GM12864 (cell line): ENCODE measurements at regions not wholly inside any gene's neighbourhood (a gene's known extent, or its start where the extent isn't known, plus 50 kb on each side); places are given as distances from the start of the nearest gene placed in this dataset.

Experiments
- DNase-seq: peaks from one replicate; pipeline ENCODE4 v3.0.0-alpha.2; 2011; ENCODE audit warnings: low read depth
- H3K4me3 ChIP-seq: 2 replicates; pipeline ENCODE4 v1.5.1; 2011; ENCODE audit warnings: mild to moderate bottlenecking, low read depth, low read length, control low read depth
- CTCF ChIP-seq: IDR thresholded peaks from 2 replicates; pipeline ENCODE4 v1.5.1; 2011; ENCODE audit warnings: low read depth, mild to moderate bottlenecking, moderate library complexity, low read length, control low read depth, inconsistent platforms; ENCODE audit errors: missing control alignments

DNA sequence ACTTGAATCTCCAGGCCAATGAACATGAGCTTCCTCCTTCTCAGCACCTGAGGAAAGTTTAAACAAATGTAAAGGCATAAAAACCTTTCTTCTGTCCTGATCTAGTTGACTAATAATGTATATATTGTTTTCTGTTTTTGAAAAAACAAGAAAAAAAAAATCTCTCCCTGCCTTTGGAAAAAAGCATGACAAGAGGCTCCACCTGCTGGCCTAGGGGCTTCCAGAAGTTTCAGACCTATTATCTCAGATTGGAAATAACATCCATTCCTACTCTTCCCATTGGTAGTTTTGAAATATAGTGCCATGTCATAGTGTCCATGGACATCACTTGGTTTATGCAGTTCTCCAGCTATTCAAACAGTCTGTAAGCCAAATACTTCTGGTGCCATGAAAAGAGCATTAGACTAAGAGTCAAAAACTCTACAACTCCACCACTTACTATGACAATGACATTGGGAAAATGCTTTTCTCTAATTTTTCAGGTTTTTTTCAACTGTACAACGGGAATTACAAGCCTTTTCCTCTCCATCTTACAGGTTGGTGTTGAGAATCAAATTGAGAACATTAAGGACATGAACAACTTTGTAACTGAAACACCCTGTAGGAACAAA, 409.6 kb upstream of the MPDZ start:
- DNase-seq = no peak
- no peak for TF ChIP-seq CTCF
- no peak overlapping the region for H3K4me3 ChIP-seq

- no peak for TF ChIP-seq CTCF
- no peak overlapping the region for H3K4me3 ChIP-seq
- DNase-seq = no peak
Measured at GRCh38 chr9:13688223-13688989, 408.9 kb upstream of the MPDZ start.

DNA sequence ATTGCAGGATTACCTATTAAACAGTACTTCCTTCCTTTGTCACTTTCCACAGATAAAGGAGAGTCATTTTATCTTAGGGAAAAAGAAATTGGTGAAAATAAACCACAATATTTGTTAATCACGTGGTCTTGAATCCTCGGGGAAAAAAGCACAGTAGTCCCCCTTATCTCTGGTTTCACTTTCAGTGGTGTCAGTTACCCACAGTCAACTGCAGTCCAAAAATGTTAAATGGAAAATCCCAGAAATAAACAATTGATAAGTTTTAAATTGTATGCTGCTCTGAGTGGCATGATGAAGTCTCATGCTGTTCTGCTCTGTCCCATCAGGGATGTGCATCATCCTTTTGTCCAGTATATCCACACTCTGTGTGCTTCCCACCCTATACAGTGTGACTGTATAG, 405.2 kb upstream of the MPDZ start:
- no peak overlapping the region for H3K4me3 ChIP-seq
- TF ChIP-seq CTCF = no peak
- DNase-seq = no peak

- no peak overlapping the region for H3K4me3 ChIP-seq
- TF ChIP-seq CTCF = no peak
- no peak for DNase-seq
Measured at GRCh38 chr9:13677801-13678200, 398.3 kb upstream of the MPDZ start.

DNA sequence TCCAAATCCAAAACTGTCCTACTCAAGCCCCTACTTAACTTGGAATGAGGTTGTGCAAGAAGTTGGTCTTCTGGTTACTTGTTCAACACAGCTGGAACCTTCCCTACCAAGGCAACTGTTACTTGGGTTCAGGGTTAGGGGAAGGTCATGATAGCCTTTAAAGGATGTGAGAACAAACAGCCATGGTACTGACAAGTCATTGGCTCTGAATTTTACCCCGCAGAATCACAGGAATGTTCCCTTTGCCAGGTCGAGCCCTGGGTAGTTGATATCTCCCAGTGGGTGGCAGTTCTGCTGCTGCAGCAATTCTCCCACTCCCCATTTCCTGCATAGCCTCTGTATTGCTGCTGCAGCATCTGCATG, 396.1 kb upstream of the MPDZ start:
- TF ChIP-seq CTCF = no peak
- DNase-seq = no peak
- no peak overlapping the region for H3K4me3 ChIP-seq

DNA sequence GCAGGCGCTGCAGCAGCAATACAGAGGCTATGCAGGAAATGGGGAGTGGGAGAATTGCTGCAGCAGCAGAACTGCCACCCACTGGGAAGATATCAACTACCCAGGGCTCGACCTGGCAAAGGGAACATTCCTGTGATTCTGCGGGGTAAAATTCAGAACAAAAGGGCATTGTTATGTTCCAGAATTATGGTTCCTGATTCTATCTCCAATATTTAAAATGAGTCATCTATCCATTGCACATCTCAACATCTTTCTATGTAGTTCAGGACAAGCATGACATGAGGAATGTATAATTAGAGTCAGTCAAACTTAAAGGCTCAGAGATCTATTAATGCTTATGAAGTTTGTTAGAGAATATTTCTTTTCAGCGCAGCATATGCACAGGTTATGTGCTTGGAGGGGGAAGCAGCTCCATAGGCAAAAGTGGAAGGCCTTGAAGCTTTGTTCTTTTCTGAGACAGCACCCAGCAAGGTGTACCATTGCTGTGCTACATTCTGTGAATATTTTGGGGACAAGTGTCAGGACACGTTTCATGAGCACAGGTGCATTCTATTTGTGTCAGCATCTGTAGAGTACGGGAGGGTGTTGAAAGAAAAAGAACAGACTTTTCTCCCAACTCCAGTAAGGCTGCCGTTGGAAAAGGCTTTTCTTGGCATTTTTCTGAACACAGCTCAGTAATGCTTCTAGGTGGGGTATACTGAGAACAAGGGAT, 395.6 kb upstream of the MPDZ start:
- no peak for DNase-seq
- no peak for TF ChIP-seq CTCF

More for the DNA sequence above, 395.6 kb upstream of the MPDZ start:
- no peak overlapping the region for H3K4me3 ChIP-seq
